ENCODE measurements at regions not wholly inside any gene's neighbourhood (a gene's known extent, or its start where the extent isn't known, plus 50 kb on each side); places are given as distances from the start of the nearest gene placed in this dataset.
"Not testable (repeated sequence)": the region's sequence is repeated elsewhere in the genome, so short reads cannot be mapped to it uniquely, and the experiment has no call there.

DNA sequence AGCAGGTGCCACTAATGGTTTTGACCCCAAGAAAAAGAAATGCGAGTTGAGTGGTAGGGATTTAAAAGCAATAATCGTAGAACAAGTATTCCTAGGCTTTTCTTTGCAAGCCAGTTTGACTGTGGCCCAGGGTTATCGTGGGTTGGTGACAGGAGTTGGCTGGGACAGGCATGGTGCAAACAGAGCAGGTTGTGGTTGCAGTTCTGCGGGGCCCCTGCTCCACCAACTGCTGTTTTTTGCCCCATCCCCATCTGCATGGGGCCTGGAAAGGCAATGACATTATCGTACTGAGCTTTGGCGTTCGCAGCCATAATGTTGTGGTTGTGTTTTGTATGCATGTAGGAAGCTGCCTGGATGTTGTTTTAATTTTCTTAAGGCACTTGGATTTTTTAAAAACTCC, 274.0 kb downstream of the TSN start:
- no peak overlapping the region for H3K4me3 ChIP-seq (ENCODE audit: low read length in 3 of 3)
- H3K27me3 ChIP-seq (ENCODE audit: control insufficient read depth in 3 of 3, insufficient read depth in 3 of 3, low read length in 3 of 3): peaks cover 0 to 4% (median 0%) of the 10 kb centered on the region in 3 donors
- no peaks in the 10 kb centered on the region for H3K9me3 ChIP-seq (ENCODE audit: control insufficient read depth in 3 of 3, low read length in 3 of 3)
- no peaks in the 10 kb centered on the region for H3K4me1 ChIP-seq (ENCODE audit: control insufficient read depth in 3 of 3, insufficient read depth in 3 of 3, low read length in 3 of 3)
- H3K9ac ChIP-seq (ENCODE audit: low read depth in 1 of 3, low read length in 3 of 3): no peak overlapping the region
- H3K27ac ChIP-seq (ENCODE audit: low read depth, low read length): no peak overlapping the region
- H3K36me3 ChIP-seq (ENCODE audit: control insufficient read depth in 3 of 3, insufficient read depth in 3 of 3, low read length in 3 of 3): no peaks in the 10 kb centered on the region

DNA sequence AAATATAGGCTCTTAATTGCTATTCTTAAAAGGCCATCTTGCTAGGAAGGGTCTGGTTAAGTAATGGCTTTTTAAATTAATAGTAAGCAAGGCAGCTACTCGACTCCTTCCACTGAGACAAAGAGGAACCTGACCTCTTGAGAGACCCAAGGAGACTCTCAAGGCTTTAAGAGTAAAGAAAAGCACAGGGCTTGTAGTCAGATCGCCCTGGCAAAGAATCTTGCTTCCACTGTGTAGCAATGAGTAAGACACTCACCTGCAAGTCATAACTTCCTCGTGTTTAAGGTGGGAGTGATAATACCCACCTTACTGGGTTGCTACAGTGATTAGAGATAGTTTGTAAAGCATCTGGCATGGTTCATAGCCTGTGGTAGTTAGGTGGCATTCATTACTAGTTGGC, 274.5 kb downstream of the TSN start:
- Histone ChIP-seq H3K4me1 (ENCODE audit: control insufficient read depth in 3 of 3, insufficient read depth in 3 of 3, low read length in 3 of 3) (no peaks in the 10 kb centered on the region), H3K9me3 (ENCODE audit: control insufficient read depth in 3 of 3, low read length in 3 of 3) (no peaks in the 10 kb centered on the region), H3K9ac (ENCODE audit: low read depth in 1 of 3, low read length in 3 of 3) (no peak overlapping the region), H3K27ac (ENCODE audit: low read depth, low read length) (no peak overlapping the region), H3K27me3 (ENCODE audit: control insufficient read depth in 3 of 3, insufficient read depth in 3 of 3, low read length in 3 of 3) (peaks cover 0 to 4% (median 0%) of the 10 kb centered on the region in 3 donors), H3K36me3 (ENCODE audit: control insufficient read depth in 3 of 3, insufficient read depth in 3 of 3, low read length in 3 of 3) (no peaks in the 10 kb centered on the region), H3K4me3 (ENCODE audit: low read length in 3 of 3) (no peak overlapping the region)

DNA sequence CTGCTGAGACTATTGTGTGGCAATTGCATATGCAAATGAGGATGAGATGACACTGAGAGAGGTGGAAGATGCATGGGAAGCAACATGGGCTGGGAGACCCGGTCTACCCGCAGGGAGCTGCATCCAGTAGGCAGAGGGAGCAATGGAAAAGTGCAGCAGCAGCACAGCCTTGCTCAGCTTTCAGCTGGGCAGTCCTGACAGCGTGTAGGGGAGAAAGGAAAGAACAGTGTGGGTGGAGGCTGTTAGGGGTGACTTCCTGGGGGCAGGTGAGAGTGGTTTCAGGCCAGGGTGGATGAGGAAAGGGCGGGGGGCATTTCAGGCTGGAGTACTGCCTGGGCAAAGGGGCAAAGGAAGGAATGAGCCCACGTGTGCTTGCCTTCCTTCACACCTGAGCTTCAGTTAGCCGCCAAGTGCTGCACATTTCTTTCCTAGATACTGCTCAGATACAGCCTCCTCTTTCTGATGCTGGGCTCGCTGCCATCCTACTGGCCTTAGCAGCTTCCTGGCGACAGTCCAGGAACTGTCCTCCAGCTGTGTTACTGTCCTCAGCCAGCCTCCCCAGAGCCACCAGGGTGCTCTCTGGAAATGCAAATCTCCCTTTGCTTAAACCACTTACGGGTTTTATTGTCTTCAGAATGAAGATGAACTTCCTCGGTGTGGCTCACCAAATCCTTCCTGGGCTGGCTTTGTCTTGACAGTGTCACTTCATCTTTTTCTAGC, 276.3 kb downstream of the TSN start:
- H3K4me3 ChIP-seq (ENCODE audit: low read length in 3 of 3): no peak overlapping the region
- peaks cover 0 to 4% (median 0%) of the 10 kb centered on the region in 3 donors for H3K27me3 ChIP-seq (ENCODE audit: control insufficient read depth in 3 of 3, insufficient read depth in 3 of 3, low read length in 3 of 3)
- no peak overlapping the region for H3K9ac ChIP-seq (ENCODE audit: low read depth in 1 of 3, low read length in 3 of 3)

DNA sequence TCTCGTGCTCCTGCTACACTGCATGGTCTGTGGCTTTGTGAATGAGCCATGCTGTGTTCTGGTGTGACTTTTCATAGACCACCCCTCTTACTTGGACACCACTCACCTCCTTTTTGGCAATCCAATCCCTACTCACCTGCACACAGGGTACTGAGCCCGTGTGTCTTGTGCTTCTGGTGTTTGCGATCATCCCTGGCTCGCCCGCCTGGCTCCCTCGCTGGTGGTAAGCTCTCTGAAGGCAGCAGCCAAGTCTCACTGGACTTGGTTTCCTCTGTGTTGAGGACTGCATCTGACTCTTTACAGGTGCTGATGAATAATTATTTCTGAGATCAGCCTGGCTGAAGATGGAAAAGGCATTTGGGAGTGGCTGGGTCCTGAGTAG, 276.8 kb downstream of the TSN start:
- Histone ChIP-seq H3K4me1 (ENCODE audit: control insufficient read depth in 3 of 3, insufficient read depth in 3 of 3, low read length in 3 of 3) (no peaks in the 10 kb centered on the region), H3K27me3 (ENCODE audit: control insufficient read depth in 3 of 3, insufficient read depth in 3 of 3, low read length in 3 of 3) (peaks cover 0 to 4% (median 0%) of the 10 kb centered on the region in 3 donors), H3K9me3 (ENCODE audit: control insufficient read depth in 3 of 3, low read length in 3 of 3) (no peaks in the 10 kb centered on the region), H3K9ac (ENCODE audit: low read depth in 1 of 3, low read length in 3 of 3) (no peak overlapping the region), H3K4me3 (ENCODE audit: low read length in 3 of 3) (no peak overlapping the region), H3K27ac (ENCODE audit: low read depth, low read length) (no peak overlapping the region), H3K36me3 (ENCODE audit: control insufficient read depth in 3 of 3, insufficient read depth in 3 of 3, low read length in 3 of 3) (no peaks in the 10 kb centered on the region)

More for the DNA sequence above, 276.3 kb downstream of the TSN start:
- H3K27ac ChIP-seq (ENCODE audit: low read depth, low read length): no peak overlapping the region
- no peaks in the 10 kb centered on the region for H3K9me3 ChIP-seq (ENCODE audit: control insufficient read depth in 3 of 3, low read length in 3 of 3)
- H3K36me3 ChIP-seq (ENCODE audit: control insufficient read depth in 3 of 3, insufficient read depth in 3 of 3, low read length in 3 of 3): no peaks in the 10 kb centered on the region
- H3K4me1 ChIP-seq (ENCODE audit: control insufficient read depth in 3 of 3, insufficient read depth in 3 of 3, low read length in 3 of 3): no peaks in the 10 kb centered on the region

DNA sequence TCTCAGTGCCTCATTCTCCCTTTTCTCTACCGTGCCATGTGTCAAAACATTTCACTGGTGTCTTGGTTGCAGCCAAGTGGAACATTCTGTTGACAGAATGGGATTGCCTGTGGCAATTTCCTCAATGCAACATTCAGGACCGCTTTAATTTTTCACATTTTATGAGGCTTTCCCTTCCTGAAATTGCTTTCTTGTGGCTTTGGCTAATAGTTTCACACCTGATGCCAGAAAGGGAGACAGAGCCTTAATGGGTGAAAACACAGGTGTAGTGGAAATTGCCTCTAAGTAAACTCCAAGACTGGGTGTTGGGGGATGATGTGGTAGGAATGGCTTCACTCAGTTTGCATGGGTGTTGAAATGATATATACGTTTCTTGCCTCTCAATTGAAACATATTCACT, 278.3 kb downstream of the TSN start:
- Histone ChIP-seq H3K27ac (ENCODE audit: low read depth, low read length) (no peak overlapping the region), H3K9ac (ENCODE audit: low read depth in 1 of 3, low read length in 3 of 3) (no peak overlapping the region), H3K36me3 (ENCODE audit: control insufficient read depth in 3 of 3, insufficient read depth in 3 of 3, low read length in 3 of 3) (no peaks in the 10 kb centered on the region), H3K4me3 (ENCODE audit: low read length in 3 of 3) (no peak overlapping the region), H3K27me3 (ENCODE audit: control insufficient read depth in 3 of 3, insufficient read depth in 3 of 3, low read length in 3 of 3) (peaks cover 0 to 4% (median 0%) of the 10 kb centered on the region in 3 donors), H3K9me3 (ENCODE audit: control insufficient read depth in 3 of 3, low read length in 3 of 3) (no peaks in the 10 kb centered on the region), H3K4me1 (ENCODE audit: control insufficient read depth in 3 of 3, insufficient read depth in 3 of 3, low read length in 3 of 3) (no peaks in the 10 kb centered on the region)

DNA sequence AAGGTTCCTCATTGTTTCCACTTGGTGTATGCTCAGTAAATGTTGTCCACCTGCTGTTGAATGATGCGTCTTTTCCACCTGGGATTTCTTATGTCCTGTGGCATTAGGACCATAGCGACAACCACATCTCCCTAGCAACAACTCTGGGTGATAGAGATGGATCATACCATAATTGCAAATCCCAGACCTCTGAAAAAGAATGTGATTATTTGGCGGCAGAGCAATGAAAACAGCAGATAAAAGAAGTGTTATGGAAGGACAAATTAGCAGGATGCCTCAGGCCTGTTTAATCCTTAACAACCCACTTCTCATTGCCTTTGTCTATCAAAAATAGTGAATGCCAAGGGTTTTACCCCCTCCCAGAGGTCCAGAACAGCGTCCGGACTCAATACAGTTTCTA, 278.9 kb downstream of the TSN start:
- Histone ChIP-seq H3K4me3 (ENCODE audit: low read length in 3 of 3) (no peak overlapping the region), H3K9ac (ENCODE audit: low read depth in 1 of 3, low read length in 3 of 3) (no peak overlapping the region), H3K27ac (ENCODE audit: low read depth, low read length) (no peak overlapping the region), H3K4me1 (ENCODE audit: control insufficient read depth in 3 of 3, insufficient read depth in 3 of 3, low read length in 3 of 3) (no peaks in the 10 kb centered on the region), H3K9me3 (ENCODE audit: control insufficient read depth in 3 of 3, low read length in 3 of 3) (no peaks in the 10 kb centered on the region), H3K36me3 (ENCODE audit: control insufficient read depth in 3 of 3, insufficient read depth in 3 of 3, low read length in 3 of 3) (no peaks in the 10 kb centered on the region), H3K27me3 (ENCODE audit: control insufficient read depth in 3 of 3, insufficient read depth in 3 of 3, low read length in 3 of 3) (peaks cover 0 to 4% (median 0%) of the 10 kb centered on the region in 3 donors)

DNA sequence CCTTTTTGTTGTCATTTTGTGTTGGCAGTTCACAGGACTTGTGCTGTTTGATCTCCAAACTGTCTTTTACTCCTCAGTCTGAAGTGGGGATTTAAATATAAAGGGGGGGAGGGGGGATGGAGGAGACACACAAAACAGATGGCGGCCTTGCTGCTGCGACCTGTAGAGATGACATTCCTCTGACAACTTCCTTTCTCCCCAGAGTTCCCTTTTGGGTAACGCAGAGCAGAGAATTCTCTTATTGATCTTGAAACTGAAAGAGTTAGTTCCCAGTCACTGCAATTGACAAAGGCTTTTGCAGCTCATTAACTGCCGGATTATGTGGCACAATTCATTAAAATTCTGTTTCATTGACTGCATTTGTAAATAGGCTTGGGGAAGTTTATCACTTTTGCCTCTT, 279.3 kb downstream of the TSN start:
- Histone ChIP-seq H3K4me1 (ENCODE audit: control insufficient read depth in 3 of 3, insufficient read depth in 3 of 3, low read length in 3 of 3) (no peaks in the 10 kb centered on the region), H3K27ac (ENCODE audit: low read depth, low read length) (no peak overlapping the region), H3K4me3 (ENCODE audit: low read length in 3 of 3) (no peak overlapping the region), H3K9me3 (ENCODE audit: control insufficient read depth in 3 of 3, low read length in 3 of 3) (peaks cover 0 to 2% (median 0%) of the 10 kb centered on the region in 3 donors), H3K27me3 (ENCODE audit: control insufficient read depth in 3 of 3, insufficient read depth in 3 of 3, low read length in 3 of 3) (peaks cover 0 to 4% (median 0%) of the 10 kb centered on the region in 3 donors), H3K9ac (ENCODE audit: low read depth in 1 of 3, low read length in 3 of 3) (no peak overlapping the region), H3K36me3 (ENCODE audit: control insufficient read depth in 3 of 3, insufficient read depth in 3 of 3, low read length in 3 of 3) (no peaks in the 10 kb centered on the region)

DNA sequence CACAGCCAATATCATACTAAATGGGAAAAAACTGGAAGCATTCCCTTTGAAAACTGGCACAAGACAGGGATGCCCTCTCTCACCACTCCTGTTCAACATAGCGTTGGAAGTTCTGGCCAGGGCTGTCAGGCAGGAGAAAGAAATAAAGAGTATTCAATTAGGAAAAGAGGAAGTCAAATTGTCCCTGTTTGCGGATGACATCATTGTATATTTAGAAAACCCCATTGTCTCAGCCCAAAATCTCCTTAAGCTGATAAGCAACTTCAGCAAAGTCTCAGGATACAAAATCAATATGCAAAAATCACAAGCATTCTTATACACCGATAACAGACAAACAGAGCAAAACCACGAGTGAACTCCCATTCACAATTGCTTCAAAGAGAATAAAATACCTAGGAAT, 283.4 kb downstream of the TSN start:
- not testable (repeated sequence) for H3K9me3 ChIP-seq (ENCODE audit: control insufficient read depth in 3 of 3, low read length in 3 of 3); H3K27me3 ChIP-seq (ENCODE audit: control insufficient read depth in 3 of 3, insufficient read depth in 3 of 3, low read length in 3 of 3); H3K27ac ChIP-seq (ENCODE audit: low read depth, low read length); H3K4me1 ChIP-seq (ENCODE audit: control insufficient read depth in 3 of 3, insufficient read depth in 3 of 3, low read length in 3 of 3); H3K4me3 ChIP-seq (ENCODE audit: low read length in 3 of 3); H3K9ac ChIP-seq (ENCODE audit: low read depth in 1 of 3, low read length in 3 of 3); H3K36me3 ChIP-seq (ENCODE audit: control insufficient read depth in 3 of 3, insufficient read depth in 3 of 3, low read length in 3 of 3)

DNA sequence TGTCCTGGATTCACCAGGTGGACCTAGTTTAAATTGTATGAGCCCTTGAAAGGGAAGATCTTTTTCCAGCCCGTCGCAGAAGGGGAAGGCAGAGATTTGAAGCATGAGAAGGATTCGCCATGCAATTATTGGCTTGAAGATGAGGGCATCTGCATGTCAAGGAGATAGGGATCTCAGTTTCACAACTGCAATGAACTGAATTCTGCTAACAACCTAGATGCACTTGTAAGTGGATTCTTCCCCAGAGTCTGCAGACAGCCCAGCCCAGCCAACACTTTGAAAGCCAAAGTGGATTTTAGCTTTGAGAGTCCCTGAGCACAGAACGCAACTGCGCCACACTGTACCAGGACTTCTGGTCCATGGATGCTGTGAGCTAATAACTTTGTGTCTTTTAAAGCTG, 286.0 kb downstream of the TSN start:
- Histone ChIP-seq H3K9me3 (ENCODE audit: control insufficient read depth in 3 of 3, low read length in 3 of 3) (peaks cover 0 to 2% (median 0%) of the 10 kb centered on the region in 3 donors), H3K36me3 (ENCODE audit: control insufficient read depth in 3 of 3, insufficient read depth in 3 of 3, low read length in 3 of 3) (no peaks in the 10 kb centered on the region), H3K27ac (ENCODE audit: low read depth, low read length) (no peak overlapping the region), H3K4me1 (ENCODE audit: control insufficient read depth in 3 of 3, insufficient read depth in 3 of 3, low read length in 3 of 3) (no peaks in the 10 kb centered on the region), H3K4me3 (ENCODE audit: low read length in 3 of 3) (no peak overlapping the region), H3K27me3 (ENCODE audit: control insufficient read depth in 3 of 3, insufficient read depth in 3 of 3, low read length in 3 of 3) (no peaks in the 10 kb centered on the region), H3K9ac (ENCODE audit: low read depth in 1 of 3, low read length in 3 of 3) (no peak overlapping the region)

DNA sequence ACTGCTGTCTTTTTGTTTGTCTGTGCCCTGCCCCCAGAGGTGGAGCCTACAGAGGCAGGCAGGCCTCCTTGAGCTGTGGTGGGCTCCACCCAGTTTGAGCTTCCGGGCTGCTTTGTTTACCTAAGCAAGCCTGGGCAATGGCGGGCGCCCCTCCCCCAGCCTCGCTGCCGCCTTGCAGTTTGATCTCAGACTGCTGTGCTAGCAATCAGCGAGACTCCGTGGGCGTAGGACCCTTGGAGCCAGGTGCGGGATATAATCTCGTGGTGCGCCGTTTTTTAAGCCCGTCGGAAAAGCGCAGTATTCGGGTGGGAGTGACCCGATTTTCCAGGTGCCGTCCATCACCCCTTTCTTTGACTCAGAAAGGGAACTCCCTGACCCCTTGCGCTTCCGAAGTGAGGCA, 296.2 kb downstream of the TSN start:
- not testable (repeated sequence) for H3K27ac ChIP-seq (ENCODE audit: low read depth, low read length); H3K4me3 ChIP-seq (ENCODE audit: low read length in 3 of 3); H3K9me3 ChIP-seq (ENCODE audit: control insufficient read depth in 3 of 3, low read length in 3 of 3); H3K36me3 ChIP-seq (ENCODE audit: control insufficient read depth in 3 of 3, insufficient read depth in 3 of 3, low read length in 3 of 3); H3K27me3 ChIP-seq (ENCODE audit: control insufficient read depth in 3 of 3, insufficient read depth in 3 of 3, low read length in 3 of 3); H3K4me1 ChIP-seq (ENCODE audit: control insufficient read depth in 3 of 3, insufficient read depth in 3 of 3, low read length in 3 of 3); H3K9ac ChIP-seq (ENCODE audit: low read depth in 1 of 3, low read length in 3 of 3)

All from skeletal muscle tissue (tissue), 3 donors.